Skin of body (tissue), 1 donor: ENCODE measurements at regions not wholly inside any gene's neighbourhood (a gene's known extent, or its start where the extent isn't known, plus 50 kb on each side); places are given as distances from the start of the nearest gene placed in this dataset.
A peak's percentile ranks its signal among the peaks of the same experiment; 100 is the strongest.
"Not testable (repeated sequence)": the region's sequence is repeated elsewhere in the genome, so short reads cannot be mapped to it uniquely, and the experiment has no call there.

Experiments used
- DNase-seq: peaks from one replicate; lab custom pipeline; 2025; lab: John Stamatoyannopoulos, UW

DNA sequence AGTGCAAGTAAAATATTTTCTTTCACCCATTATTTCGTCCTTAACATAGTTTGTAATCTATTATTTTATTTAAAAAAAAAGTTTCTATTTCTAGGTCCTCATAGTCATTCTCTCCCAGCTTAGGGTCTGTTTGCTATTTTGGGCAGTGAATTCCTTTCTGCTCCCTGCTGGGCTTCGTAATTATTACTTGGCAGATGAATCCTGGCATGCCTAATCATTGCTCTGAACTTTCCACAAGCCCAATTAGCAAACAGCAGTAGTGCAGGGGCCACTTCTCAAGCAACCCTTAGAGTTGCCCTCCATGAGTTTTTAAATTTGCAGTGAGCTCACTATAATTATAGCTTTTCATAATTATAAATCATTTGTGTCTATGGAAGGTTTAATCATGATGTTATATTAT is 1378.3 kb upstream of the SEL1L start:
- DNase-seq = no peak

DNA sequence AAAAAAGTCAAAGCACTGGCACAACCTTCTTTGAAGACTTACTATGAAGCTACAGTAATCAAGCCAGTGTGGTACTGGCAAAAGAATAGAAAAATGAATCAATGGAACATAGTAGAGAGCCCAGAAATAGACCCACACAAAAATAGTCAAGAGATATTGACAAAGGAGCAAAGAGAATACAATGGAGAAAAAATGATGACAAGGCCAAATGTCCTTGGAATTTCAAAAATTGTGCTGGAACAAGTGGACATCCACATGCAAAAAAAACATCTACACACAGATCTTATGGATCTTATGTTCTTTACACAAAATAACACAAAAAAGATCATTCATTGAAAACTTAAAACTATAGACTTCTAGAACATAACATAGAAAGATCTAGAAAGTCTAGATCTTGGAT is 1379.7 kb upstream of the SEL1L start:
- no peak for DNase-seq

DNA sequence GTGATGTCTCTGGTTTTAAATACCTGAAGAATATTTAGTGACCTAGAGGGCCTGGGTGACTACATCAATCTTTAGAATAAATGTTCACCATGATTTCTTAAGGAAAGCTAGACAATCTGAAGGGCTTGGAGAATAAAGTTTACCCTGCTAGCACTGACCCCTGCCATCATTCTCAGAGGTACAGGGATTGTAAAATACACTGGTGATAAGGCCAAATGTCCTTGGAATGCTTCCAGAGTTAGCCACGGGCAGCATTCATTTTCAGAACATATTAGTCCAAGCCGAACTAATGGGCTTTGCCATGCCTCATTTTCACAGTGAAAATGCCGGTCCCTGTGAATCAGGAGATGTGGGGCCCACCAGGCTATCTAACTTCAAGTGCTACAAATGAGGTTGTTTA is 1381.7 kb upstream of the SEL1L start:
- DNase-seq = no peak

DNA sequence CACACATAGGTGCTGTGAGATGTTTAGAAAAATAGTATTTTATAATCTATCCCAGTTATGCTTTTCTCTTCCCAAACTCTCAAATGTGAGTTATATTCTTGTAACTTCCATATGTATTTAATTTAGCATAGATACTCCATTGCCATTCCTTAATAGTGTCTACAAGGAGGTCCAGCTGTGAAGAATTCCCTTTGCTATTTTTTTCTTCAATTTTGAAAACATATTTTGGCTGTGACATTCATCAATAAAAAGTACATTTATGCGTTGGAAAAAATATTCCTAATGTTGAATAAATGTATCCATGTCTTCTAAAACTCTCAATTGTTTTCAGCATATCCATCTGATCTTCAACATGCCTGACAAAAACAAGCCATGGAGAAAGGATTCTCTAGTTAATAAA is 1402.0 kb upstream of the SEL1L start:
- DNase-seq = peak; percentile 75

DNA sequence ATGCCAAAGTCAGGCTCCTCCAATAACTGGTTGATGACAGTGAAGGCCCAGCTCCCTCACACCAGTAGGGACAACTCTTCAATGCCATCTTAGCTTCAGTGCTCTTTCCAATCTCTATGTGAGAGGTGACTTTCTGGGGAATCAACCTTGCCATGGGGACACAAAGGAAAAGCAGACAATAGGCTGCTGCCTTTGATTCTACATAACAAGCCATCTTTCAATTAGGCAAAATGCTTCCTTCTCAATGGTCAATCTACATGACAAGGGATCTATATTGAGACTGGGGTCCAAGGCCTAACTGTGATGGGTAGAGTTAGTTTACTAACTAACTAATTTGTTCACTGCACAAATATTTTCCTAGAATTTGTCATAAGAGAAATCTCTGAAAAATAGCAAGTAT is 1417.5 kb upstream of the SEL1L start:
- no peak for DNase-seq

DNA sequence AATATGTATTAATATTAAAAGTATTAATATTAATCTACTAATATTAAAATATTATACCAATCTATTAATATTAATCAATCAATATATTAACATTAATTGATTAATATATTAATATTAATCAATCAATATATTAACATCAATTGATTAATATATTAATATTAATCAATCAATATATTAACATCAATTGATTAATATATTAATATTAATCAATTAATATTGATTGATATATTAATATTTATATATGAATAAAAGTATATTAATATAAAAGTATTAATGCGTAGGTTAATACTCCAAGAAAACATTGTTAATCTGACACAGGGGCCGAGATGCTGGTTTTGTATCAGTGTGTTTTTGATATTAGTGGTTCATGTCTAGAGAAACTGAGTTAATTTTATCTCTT is 1430.1 kb upstream of the SEL1L start:
- no peak for DNase-seq

DNA sequence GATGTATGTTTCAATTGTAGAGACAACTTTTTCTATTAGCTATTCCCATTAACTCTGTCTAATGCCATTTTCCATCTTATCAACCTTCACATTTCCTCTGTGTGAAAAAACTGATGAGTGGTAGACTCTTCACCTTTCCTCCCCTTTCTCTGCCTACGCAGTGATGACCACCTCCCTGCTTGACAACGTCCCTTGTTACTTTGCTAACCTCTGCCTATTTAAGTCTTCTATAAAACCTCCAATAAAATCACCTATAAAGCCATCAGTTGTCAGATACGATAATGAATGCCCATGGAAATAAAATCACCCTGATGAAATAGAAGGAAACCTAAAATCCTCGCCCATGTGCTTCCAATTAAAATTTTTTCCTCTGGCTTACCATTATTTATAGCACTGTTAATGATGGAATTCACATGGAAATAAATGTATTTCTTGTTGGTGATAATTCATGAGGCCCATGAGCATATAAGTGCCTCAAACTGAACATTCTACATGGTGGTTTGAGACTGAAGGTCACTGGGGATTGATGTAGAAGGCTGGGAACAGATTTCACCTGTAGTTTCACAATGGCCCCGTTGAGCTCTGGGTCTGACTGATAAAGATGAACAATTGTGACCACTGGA is 1454.0 kb upstream of the SEL1L start:
- no peak for DNase-seq

DNA sequence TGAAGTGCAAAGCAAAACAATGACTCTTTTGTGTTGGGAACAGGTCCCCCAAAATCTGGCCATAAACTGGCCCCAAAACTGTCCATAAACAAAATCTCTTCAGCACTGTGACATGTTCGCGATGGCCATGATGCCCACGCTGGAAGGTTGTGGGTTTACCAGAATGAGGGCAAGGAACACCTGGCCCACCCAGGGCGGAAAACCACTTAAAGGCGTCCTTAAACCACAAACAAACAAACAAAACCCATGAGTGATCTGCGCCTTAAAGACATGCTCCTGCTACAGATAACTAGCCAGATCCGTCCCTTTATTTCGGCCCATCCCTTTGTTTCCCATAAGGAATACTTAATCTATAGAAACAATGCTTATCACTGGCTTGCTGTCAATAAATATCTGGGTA is 1460.9 kb upstream of the SEL1L start:
- not testable (repeated sequence) for DNase-seq

DNA sequence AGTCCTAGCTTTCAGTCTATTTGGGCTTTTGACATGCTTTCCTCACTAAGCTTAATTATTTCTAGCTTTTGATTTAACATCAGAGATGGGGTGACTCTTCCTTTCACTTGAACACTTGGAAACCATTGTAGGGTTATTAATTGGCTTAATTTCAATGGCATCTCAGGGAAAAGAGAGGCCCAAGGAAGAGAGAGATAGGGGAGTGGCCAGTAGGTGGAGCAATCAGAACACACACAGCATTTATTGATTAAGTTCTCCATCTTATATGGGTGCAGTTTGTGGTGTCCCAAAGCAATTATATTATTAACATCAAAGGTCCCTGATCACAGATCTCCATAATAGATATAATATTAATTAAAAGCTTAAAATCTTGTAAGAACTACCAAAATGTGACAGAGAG is 1466.1 kb upstream of the SEL1L start:
- no peak for DNase-seq

DNA sequence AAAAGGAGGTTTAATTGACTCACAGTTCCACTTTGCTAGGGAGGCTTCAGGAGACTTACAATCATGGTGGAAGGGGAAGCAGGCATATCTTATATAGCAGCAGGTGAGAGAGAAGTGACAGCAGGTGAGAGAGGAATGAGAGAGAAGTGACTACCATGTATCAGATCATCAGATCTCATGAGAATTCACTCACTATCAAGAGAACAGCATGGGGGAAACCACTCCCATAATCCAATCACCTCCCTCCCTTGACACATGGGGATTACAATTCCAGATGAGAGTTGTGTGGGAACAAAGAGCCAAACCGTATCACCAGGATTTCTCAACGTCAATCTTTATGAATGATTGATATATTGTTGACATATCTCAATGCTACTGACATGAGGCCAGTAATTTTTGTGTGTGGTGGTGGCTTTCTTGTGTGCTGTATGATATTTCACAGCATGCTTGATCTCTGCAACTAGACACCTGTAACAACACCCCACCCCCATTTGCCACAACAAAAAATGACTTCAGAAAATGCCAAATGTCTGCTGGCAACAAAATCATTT is 1470.9 kb upstream of the SEL1L start:
- DNase-seq = no peak

DNA sequence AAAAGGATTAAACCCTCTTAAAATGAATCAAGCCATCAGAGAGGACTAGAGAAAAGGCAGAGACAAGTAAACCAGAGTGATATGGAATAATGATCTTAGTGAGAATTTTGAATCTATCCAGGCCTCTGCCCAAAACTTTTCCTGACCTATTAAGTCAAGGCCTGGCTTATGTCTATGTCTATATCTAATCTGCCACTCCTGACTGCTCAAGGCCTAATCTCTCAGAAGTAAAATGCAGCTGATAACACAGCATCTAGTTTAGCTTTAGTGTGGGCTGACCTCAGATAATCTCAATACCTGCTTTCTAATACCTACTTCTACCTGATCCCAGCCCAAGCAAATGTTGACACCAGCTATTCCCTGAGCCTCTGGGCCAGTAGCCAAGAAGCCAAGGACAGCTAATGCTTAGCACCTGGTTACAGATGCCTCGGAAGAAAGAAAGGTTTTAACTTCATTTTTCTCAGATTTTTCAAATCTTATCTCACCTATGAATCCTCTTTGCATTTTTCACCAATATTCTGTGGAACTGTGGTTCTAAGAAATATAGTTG is 1472.5 kb upstream of the SEL1L start:
- no peak for DNase-seq

DNA sequence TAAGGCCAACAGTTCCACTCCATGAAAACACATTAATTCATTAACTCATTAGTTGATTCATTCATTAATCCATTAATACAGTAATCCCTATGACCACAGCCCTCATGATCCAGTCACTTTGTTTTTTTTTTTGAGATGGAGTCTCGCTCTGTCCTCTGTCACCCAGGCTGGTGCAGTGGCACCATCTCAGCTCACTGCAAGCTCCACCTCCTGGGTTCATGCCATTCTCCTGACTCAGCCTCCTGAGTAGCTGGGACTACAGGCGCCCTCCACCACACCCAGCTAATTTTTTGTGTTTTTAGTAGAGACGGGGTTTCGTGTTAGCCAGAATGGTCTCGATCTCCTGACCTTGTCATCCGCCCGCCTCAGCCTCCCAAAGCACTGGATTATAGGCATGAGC is 1473.4 kb upstream of the SEL1L start:
- not testable (repeated sequence) for DNase-seq

DNA sequence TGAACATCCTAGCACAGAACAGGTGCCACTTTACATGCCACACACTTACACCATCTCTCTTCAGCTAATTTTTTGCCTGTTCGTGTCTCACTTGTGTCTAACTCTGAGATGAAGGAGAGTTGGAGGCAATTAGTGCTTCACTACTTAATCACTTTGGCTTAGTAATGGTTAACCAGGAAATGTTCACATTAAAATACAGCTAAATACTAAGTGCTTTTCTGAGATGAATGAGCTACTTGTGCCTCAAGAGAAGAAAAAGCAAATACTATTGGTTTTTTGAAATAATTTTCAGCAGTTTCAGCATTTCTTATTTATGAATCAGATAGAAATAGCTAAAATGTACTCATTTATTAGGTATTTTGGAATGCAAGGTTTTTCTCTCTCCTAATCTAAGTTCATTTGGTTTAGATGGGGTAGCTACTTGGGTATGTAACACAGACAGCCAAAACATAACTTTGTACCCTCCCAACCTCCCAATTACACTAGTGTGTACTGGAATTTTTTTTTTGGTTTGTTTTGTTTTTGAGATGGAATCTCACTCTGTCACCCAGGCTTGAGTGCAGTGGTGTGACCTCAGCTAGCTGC is 1474.1 kb upstream of the SEL1L start:
- DNase-seq = no peak

DNA sequence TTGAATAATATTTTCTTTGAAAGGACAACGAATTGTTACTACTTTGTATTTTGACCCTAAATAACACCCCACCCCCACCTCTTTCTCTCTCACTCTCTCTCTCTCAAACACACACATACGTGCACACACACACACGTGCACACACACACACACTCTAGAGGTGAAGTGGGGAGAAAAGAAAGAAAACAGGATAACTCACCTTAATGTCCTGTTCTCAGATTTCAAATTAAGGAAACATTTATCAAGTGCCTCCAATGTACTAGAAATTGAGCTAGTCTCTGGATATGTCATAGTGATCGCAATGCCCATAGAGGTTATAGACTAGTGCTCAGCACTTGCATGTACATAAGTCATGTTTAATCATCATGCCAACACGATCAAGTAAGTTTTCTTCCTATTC is 1483.6 kb upstream of the SEL1L start:
- no peak for DNase-seq

DNA sequence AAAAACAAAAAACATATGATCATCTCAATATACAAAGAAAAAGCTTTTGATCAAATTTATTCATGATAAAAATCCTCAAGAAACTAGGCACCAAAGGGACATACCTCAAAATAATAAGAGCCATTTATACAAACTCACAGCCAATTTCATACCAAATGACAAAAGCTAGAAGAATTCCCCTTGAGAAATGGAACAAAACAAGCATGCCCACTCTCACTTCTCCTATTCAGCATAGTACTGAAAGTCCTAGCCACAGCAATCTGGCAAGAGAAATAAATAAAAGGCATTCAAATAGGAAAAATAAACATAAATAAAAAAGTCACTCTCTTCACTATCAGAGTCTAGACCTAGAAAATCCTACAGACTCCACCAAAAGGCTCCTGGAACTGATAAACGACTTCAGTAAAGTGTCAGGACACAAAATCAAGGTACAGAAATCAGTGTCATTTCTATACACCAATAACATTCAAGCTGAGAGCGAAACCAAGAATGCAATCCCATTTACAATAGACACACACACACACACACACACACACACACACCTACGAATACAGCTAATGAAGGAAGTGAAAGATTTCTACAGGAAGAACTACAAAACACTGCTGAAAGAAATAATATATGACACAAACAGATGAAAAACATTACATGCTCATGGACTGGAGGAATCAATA is 1486.2 kb upstream of the SEL1L start:
- no peak for DNase-seq

DNA sequence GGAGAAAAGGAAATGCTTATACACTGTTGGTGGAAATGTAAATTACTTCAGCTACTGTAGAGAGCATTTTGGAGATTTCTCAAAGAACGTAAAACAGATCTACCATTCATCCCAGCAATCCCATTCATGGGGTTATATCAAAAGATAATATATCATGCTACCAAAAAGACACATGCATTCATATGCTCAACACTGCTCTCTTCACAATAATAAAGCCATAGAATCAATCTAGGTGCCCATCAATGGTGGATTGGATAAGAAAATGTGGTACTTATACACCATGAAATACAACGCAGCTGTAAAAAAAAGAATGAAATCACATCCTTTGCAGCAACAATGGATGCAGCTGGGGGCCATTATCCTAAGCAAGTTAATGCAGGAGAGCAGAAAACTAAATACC is 1487.7 kb upstream of the SEL1L start:
- DNase-seq = no peak

DNA sequence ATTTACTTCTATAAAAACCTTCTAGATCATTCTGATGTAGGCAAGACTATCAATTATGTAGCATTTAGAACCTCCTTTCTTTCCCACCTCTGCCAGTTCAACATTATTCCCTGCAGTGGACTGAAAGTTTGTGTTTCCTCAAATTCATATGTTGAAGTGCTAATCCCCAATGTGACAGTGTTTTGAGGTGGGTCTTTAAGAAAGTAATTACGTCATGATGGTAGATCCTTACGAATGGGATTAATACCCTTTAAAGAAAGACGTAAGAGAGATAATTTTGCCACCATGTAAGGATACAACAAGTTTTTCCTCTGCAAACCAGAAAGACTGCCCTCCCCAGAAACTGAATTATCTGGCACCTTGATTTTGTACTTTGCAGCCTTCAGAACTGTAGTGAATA is 1489.7 kb upstream of the SEL1L start:
- no peak for DNase-seq

DNA sequence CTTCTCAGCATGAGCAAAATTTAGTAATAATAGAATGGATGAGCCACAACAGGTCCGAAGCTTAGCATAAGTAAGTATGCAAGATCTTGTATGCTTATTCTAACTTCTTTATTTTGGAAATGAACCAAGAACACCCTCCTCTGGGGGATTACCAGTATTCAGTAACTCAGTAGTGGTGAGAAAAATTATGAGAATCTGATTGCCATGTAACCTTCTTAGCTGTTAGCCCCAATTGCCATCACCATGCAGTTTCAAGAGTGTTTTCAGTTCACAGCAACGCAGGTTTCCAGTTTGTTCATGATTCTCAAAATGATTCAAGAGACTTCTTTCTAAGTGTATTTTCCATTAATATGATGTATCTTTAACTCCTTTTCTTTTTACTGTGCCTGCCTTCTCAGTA is 1507.6 kb upstream of the SEL1L start:
- DNase-seq = no peak

DNA sequence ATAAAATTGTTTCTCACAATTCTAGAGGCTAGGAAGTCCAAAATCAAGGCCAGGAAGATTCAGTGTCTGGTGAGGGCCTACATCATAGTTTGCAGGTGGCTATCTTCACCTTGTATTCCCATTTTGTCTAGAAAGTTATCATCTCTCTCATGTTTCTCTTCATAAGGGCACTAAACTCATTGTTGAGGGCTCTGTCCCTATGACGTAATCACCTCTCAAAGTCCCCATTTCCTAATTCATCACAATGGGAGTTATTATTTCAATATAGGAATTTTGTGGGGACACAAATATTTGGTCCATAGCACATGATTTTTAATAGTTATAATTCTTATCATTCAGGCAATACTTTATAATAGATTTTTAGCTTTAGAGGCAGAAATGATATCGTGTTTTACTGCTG is 1509.2 kb upstream of the SEL1L start:
- DNase-seq = no peak

DNA sequence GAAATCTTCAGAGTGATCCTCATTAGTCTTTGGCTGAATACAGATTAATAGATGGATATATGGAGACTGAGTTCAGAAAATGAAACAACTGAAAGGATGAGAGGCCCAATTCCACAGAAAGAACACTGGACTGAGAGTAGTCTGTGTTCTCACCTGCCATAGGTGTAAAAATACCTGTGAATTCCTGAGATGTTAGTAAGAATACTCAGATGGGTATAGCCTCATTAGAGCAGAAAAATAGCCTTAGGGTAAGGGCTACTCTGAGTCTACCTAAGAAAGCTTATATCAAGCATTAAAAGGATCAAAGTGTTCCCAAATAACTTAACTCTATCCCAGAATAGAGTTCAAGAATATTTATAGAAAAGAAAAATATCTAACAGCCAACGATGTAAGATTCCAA is 1510.3 kb upstream of the SEL1L start:
- no peak for DNase-seq

DNA sequence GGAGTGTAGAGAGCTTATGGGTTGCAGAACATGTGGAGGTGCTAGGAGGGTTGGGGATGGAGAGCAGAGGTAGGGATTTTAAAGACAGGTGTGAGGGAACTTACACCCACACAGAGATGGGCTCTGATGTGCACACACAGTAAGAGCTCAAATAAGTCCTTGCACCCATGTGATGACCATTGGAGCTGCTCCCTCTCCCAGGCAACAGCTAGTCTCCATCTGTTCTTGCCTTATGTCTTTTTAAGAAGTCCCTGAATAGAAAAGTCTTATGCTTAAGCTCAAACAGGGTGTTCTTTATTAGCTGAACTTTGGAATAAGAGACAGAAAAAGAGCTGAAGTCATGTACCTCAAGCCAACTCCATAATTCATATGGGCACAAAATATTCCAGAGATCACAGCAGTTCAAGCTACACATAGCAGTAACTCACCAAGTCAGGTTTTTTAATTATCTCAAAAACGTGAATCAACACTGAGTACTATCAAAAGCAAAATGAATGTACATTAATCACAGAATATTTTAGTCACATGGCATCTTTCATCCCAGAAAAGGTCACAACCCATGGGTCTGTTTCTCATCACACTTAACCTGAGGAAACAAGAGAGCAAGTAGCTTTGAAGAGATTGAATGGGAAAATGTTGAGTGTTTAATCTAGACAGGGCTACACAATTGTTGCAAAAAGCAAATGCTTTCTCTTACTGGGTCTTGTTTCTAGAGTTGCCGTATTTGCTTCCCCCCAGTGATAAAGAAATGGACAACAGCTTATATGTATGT is 1513.6 kb upstream of the SEL1L start:
- DNase-seq = no peak
